GM21717 (cell line): ENCODE measurements at regions not wholly inside any gene's neighbourhood (a gene's known extent, or its start where the extent isn't known, plus 50 kb on each side); places are given as distances from the start of the nearest gene placed in this dataset.
A peak's percentile ranks its signal among the peaks of the same experiment; 100 is the strongest.
"Not testable (repeated sequence)": the region's sequence is repeated elsewhere in the genome, so short reads cannot be mapped to it uniquely, and the experiment has no call there.

Source experiments
- ATAC-seq: cut with Tn5 transposase; IDR thresholded peaks from one replicate; pipeline ENCODE4 v1.9.1; 2021; ENCODE audit warnings: mild to moderate bottlenecking, moderate library complexity; ENCODE audit not compliant: unreplicated experiment

DNA sequence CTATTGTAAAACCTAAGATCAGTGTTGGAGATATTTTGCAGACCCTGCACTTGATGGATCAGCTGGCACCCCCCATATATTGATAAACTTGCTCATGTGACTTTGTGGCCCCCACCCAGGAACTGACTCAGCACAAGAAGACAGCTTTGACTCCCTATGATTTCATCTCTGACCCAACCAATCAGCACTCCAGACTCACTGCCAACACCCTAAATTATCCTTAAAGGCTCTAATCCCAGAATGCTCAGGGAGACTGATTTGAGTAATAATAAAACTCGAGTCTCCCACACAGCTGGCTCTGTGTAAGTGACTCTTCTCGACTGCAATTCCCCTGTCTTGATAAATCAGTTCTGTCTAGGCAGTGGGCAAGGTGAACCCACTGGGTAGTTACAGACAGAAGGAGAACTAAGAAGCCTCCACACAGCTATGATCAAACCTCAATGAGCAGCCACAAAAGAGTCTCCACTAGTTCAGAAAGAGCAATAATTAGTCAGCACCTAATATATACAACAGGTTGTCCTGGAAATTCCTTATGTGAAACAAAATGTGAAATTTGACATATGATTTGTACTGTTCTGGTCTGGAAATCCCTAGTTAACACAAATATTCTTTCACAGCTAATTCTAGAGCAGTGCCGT, 52.2 kb downstream of the ACTL7B start:
- ATAC-seq, result peak; percentile 59

DNA sequence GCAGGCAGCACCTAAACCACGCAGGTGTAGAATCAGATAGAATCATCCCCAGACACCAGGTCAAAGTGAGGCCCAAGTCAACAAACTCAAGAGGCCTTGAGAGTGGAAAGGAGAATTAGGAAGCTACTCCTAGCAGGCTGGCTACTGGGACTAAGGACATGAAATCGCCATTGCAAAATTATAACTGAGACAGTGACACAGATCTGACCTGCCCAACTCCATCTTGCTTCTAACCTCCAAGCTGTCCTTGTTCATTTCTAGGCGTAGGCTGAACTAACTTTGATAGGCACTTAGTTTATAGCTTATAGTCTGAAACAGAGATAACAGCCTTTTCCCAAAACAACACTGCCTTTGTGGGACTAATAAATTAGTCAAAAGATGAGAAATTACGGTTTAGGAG, 52.8 kb downstream of the ACTL7B start:
- no peak for ATAC-seq

DNA sequence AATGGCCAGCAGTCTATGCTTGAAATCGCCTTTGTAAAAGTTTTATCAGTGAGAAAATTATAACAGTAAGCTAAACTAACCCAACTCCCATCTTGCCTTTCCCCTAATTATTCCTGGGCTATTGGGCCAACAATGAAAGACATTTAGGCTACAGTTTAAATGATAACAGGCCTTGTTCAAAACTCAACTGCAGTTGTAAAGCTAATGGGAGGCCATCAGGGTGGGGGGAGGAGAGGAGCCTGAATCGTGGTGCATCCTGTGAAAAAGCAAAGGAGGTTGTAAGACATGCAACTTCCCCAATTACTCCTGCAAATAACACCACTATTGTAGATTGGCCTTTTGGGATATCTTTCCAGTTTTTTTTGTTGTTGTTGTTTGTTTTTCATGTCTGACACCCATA, 53.8 kb downstream of the ACTL7B start:
- no peak for ATAC-seq

DNA sequence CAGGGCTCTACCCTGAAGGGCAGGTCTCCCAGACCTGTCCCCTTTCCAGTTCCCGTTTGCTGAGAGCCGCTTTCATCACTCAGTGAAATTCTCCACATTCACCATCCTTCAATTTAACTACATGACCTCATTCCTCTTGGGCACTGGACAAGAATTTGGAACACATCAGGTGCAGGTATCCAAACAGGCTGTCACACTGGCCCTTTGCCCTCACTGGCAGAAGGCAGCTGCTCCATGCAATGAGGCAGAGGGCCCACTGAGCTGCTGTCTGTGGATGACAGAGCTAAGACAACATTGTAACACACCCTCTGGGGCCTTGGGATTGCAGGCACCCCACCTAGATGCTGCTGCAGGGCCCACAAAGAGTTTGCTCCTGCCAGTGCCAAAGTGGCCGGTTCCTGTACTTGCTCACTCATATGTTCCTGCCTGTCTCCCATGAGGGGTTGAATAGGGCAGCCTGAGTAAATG, 55.1 kb downstream of the ACTL7B start:
- ATAC-seq, result no peak

DNA sequence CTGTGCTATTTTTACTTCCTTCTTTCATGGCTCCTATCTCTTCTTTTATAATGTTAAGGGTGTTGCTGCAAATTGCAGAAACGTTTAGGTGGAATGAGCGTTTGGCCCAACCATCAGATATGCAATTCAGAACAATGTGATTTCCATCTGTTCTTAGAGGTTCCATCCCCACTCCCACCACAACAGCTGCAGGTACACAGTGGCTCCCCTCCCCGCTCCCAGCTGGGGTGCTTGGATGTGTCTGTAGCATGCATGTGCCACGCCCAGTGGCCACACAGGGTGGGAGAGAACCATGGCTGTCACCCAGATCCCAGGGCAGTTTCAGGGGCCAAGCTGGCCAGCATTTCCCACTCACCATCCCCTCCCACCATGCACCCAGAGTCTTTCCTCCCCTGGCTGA, 62.2 kb downstream of the ACTL7B start:
- no peak for ATAC-seq

DNA sequence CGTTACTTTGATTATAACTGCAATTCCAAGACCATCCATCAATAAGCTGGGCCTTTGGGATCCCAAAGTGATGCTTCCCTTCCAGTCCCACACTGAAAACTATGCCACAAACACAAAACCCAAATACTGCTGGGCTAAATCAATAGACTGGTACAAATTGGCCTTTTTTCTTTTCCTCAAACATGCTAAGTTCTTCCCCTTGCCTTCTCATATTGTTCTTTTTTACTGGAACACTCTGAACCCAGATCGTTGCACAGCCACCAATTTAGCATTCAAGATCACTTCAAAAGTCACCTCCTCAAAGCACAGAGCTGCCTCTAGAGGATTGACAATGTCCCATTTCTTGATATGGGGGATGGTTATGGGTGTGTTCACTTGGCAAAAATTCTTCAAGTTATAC, 66.0 kb downstream of the ACTL7B start:
- ATAC-seq, result no peak

DNA sequence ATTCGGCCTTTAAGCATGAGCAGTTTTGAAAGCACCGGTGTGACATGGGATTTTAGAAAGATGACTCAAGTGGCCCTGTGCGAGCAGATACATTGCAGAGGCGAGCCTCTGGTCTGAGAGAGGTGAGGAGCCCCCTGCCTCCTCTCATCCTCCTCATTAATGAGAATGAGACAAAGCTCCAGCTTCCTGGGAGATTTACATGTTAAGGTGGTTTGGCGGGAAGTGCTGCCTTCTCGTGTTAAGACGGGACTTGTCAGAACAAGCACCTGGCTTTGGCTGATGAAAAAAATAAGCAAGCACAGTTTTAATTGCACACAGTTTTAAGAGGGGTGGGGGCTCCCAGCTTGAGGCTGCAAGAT, 68.1 kb downstream of the ACTL7B start:
- ATAC-seq, result no peak

DNA sequence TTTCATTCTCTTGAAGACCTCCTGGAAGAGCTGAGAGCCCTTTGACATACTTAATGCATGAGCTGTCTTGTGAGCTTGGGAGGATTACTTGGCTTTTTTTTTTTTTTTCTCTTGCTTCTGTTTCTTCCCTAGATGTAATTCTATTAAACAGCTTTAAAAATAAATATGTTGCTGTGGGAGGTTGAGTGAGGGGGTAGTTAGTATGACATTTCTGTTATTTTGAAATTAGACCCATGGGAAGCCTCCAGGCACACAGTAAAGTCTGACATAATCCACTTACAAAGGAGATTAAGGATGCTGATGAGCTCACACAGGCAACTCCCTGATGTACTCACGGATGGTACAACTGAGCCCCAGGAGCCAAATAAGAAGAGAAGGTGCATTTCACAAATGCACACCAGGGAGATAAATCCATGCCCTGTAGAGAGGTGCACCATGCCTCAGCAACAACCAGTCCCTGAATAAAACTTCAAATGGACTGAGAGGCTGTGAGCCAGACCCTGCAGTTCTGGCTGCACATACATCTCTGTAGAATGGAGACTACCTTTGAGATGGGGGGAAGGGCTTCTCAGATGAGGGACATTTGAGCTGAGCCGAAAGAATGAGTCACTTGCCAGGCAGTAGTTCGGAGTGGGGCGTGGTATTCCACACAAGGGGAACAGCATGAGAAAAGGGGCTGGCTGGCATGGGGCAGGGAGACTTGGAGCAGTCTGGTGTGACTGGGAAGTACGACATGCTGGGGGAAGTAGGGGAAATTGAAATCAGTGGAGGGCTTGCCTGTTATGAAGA, 68.7 kb downstream of the ACTL7B start:
- no peak for ATAC-seq

DNA sequence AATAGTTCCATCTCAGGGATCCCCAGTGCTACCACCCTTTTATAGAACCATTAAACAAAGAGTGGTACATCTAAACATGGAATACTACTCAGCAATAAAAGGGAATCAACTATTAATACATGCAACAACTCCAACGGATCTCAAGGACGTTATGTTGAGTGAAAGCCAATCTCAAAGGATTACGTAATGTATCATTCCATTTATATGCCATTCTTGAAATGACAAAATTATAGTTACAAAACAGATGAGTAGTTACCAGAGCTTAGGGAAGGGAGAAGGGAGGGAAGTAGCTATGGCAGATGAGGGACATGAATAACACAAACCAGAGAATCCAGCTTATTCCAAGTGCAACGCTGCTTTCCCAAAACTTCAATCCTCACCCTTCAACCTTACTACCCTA, 69.5 kb downstream of the ACTL7B start:
- no peak for ATAC-seq

DNA sequence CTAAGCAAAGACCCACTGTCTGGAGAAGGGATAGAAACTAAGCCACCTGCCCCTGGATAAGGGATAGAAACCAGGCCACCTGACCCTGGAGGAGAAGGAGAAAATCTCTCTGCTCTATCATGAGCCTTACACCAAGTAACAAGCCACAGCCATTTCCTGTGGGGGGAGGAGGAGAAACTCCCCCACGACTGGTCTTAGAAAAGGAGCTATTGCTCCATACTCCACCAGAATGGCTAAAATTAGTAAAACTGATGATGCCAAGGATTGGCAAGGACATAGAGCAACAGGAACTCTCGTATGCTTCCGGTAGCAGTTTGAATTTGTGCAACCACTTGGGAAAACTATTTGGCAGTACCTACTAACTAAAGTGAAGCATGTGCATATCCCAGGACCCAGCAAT, 70.8 kb downstream of the ACTL7B start:
- ATAC-seq, result no peak

DNA sequence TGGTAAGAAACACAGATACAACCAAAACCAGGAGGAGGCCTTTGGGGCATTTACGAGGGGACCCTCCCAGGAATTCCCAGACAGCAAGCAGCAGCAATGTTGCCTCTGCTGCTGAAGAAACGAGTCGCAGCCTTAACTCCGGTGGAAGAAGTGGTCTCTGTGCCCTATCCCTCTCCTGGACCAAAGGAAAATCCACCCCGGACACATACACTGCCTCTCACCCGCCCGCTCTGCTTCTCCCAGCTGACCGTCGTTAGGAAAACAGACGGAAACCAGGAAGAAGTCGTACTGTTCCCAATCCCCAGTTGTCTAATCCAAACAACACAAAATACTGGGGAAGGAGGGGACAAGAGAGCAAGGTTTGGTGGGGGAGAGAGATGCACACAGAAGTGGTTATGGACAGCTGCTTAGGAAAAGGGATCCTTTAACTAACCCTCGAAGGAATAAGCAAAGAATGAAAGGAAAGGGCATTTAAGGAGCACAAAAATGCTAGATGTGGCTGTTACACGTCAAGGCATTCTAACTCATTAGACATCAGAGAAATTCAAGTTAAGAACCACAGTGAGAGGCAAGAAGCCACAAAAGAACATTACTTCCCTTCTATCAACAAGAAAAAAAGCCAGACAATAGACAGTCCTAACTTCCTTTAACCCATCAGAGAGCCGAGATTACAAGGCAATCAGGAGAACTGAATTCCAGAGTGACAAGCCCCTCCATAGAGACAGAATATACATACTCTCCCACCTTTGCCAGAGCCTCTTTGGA, 71.9 kb downstream of the ACTL7B start:
- ATAC-seq, result no peak

DNA sequence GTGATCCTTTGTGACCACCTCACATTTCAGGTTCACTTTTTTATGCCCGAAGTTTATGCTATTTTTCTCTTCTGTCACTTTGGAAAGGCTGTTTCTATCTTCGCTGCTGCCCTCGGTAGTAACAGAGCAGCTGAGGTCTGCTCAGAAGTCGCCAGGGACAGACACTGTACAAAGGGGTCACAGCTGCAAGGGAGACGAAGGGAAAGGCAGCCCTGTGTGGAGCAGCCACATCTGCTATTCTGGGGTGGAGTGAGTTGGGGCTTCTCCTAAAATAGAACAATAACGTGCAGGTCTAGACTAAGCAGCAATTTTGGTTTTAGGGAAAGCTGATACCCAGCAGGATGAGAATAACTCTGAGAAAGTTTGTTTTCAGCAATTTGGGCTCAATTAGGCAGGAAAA, 72.5 kb downstream of the ACTL7B start:
- ATAC-seq, result no peak

DNA sequence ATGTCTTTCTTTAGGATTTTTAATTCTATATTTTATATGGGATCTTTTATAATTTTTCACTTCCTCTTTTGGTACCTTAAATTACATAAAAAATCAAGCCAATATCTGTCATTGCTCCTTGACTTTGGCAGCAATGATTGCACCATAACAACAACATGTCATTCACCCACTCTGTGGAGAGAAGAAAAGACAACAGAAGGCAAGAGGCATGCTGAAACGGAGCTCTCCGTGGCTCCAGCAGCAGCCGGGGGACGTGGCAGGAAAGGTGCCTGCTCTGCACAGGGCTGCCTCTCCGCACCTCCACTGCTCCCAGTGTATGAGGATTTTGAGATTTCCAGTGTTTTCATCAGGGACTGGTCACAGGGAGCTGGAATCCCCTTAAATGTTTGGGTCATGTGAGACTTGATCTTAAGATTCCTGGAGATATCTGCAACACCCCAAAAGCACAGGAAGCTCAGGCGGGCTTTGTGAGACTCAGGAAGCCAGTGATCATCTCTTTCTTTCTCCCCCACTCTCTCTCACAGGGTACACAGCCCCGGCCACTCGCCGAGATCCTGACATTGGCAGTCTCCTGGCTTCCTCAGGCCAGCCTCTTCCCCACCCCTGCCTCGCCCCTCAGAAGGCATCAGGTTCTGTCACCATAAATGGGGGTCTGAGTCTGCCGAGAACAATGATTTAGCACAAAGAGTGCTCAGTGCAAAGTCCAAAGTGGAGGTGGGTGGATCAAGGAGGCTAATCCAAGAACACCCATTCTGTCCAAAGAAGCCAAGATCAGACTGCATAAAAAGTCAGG, 74.6 kb downstream of the ACTL7B start:
- no peak for ATAC-seq

DNA sequence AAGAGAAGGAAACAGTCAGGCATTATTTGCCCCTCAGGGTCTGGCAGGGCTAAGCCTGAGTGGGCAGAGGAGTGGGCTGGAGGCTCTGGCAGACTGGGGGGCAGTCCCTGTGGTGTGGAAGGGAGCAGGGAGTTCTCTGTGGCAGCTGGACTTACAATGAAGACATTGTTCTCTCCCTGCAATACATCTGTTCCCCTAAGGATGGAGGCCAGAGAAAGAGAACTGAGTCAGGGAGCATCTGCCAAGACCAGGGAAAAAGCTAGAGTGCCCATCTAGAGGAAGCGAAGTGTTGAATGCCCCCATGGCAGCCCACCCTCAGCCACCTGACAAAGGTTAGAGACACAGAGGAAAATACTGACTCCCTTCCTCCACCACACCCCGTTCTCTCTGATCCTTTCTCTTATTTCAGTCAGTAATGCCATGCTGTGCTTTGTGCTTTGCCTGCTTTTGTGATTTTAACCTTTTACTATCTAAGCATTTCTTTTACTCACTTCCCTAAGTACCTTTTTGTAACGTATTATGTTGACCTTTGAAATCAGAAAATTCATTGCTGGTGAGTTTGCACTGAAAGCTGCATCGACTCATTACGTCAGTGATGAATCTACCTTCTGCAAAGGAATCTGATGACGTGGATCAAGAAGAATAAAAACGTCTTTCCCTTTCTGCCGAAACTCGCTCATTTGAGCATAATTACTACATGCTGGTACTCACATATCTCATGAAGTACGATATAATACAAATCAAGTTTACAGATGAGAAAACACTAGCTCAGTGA, 76.0 kb downstream of the ACTL7B start:
- no peak for ATAC-seq

DNA sequence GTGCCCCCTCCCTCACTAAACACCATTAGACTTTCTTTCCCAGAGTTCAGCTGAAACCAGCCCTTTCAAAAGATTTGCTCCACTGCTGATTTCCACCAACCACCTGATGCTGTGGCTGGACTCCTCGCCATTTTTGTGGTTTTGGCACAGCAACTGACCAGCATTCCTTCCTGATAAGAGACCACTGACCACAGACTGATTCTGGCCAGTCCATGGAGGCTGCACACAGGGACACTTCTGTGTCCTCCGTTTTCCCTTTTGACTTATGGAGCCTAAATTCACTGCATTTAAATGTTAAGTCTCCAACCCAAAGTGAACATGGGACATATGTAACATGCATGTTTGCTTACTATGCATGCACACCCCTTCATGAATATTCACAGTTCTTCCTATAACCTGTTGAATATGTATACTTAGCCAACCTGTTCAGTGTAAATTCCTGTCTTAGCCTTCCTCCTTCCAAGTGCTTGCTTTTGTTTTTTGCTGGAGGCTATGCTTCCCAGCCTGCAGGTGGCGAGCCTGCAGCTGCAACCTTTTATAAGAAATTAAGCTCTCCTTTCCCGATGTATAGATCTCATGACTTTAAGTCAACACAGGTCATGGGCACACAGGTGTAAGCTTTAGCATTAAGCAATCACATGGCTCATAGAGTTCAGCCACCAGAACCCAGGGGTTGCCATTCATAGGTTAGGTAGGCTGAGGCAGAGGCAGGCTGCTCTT, 78.7 kb downstream of the ACTL7B start:
- no peak for ATAC-seq

DNA sequence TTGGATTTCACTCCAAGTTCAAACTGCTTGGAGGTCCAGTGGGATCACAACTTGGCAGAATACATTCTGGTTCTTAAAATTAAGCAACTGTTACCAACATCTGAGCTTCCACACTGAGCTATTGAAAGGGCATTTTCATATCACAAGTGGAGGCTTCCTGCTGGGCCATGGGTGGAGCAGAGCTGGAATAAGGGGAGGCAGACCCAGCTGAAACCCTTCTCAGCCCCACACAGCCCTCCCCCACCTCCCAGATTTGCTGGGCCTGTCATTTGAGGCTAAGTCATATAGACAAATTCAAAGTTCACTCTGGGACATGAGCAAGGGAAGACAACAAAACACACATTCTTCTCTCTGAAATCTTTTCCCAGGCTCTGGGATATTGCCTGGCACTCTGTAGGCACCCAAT, 79.9 kb downstream of the ACTL7B start:
- no peak for ATAC-seq

DNA sequence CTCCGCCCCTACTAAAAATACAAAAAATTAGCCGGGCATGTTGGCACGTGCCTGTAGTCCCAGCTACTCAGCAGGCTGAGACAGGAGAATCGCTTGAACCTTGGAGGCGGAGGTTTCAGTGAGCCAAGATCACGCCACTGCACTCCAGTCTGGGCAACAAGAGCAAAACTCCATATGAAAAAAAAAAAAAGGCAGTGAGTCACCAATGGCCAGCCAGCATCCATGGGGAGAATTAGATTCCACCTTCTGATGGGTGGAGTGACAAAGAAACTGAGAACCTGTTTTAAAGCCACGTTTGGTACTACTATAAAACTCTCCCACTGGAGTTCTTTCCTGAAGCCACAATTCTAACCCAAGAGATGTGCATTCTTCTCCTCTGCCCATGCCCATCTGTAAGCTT, 81.7 kb downstream of the ACTL7B start:
- ATAC-seq, result not testable (repeated sequence)

DNA sequence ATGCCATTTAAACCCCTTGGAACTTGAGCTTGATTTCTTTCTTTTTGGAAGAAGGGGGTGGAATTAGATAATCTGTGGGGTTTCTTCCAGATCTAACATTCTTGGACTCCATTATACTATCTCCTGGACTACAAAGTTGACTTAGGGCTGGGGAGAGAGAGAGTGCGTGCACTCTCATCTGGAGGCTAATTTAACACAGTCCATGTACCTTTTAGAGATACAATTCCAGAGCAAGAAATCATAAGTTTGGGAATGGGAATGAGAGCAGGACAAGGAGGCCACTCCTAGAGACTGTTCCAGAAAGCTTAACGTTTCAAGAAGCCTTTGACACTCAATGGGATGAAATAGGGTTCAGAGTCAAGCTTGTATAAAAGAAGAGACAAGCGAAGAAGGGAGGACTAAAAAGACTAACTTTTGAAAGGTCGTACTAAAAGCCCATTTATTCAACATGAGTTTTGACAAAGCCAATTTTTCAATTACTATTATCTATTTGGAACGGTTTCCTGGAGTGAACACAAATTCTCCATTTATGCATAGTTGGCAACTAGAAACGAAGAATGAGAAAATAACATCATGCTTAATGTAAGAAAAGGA, 83.4 kb downstream of the ACTL7B start:
- no peak for ATAC-seq

DNA sequence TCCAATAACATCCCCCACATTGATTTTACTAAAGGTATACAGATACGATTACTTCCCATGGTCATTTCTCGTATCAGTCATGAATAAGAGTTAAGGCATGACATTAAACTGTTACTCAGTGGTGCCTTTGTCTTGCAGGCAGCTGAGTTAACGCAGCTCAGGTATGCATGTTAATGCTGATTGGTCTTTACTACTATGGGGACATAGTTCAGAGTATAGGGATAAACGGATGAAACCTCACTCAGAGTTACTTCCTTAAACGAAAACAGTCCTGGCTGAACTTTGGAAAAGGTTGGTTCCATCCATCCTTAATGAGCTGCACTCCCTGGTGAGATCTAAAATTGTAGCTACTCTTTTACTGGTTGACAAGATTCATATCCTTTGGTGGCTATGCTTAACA, 87.0 kb downstream of the ACTL7B start:
- no peak for ATAC-seq
